Astrocyte (in vitro differentiated cells and primary cell): ENCODE measurements at regions not wholly inside any gene's neighbourhood (a gene's known extent, or its start where the extent isn't known, plus 50 kb on each side); places are given as distances from the start of the nearest gene placed in this dataset.
A peak's percentile ranks its signal among the peaks of the same experiment; 100 is the strongest.

Experiments
- DNase-seq: peaks from one replicate; pipeline ENCODE4 v3.0.0-alpha.2; 2010; ENCODE audit warnings: low read depth
- FAIRE-seq: peaks from 2 replicates; lab custom pipeline; 2011; peaks lifted over from hg19 to GRCh38; lab: Jason Lieb, UNC
- H2AFZ ChIP-seq: 2 replicates; pipeline ENCODE4 v1.6.0; 2012; ENCODE audit warnings: low read depth, low read length, inconsistent platforms
- H3K27ac ChIP-seq: 2 replicates; pipeline ENCODE4 v1.5.1; 2011; ENCODE audit warnings: low read depth, low read length, inconsistent platforms
- H3K27me3 ChIP-seq: 2 replicates; pipeline ENCODE4 v1.6.0; 2011; ENCODE audit warnings: low read length, inconsistent platforms; ENCODE audit not compliant: insufficient read depth
- H3K36me3 ChIP-seq: 2 replicates; pipeline ENCODE4 v1.5.1; 2011; ENCODE audit warnings: low read length, inconsistent platforms; ENCODE audit not compliant: insufficient read depth
- H3K4me1 ChIP-seq: 2 replicates; pipeline ENCODE4 v1.5.1; 2011; ENCODE audit warnings: low read length, inconsistent platforms; ENCODE audit not compliant: insufficient read depth
- H3K4me2 ChIP-seq: 2 replicates; pipeline ENCODE4 v1.6.0; 2012; ENCODE audit warnings: low read length, inconsistent platforms
- H3K4me3 ChIP-seq: 2 replicates; pipeline ENCODE4 v1.5.1; 2011; ENCODE audit warnings: low read depth, mild to moderate bottlenecking, low read length, inconsistent platforms; ENCODE audit not compliant: insufficient read depth
- H3K79me2 ChIP-seq: 2 replicates; pipeline ENCODE4 v1.6.0; 2012; ENCODE audit warnings: mild to moderate bottlenecking, low read length, inconsistent platforms; ENCODE audit not compliant: insufficient read depth
- H3K9ac ChIP-seq: 2 replicates; pipeline ENCODE4 v1.6.0; 2012; ENCODE audit warnings: mild to moderate bottlenecking, low read length, inconsistent platforms
- H3K9me3 ChIP-seq: 2 replicates; pipeline ENCODE4 v1.5.1; 2012; ENCODE audit warnings: low read depth, mild to moderate bottlenecking, low read length, inconsistent platforms; ENCODE audit not compliant: insufficient read depth
- H4K20me1 ChIP-seq: 2 replicates; pipeline ENCODE4 v1.6.0; 2012; ENCODE audit warnings: low read length, inconsistent platforms; ENCODE audit not compliant: insufficient read depth
- H3K27ac Mint-ChIP-seq: one replicate; pipeline ENCODE4 v1.8.0; 2021; ENCODE audit warnings: mild to moderate bottlenecking, mixed read lengths; ENCODE audit not compliant: unreplicated experiment
- H3K27me3 Mint-ChIP-seq: one replicate; pipeline ENCODE4 v1.8.0; 2021; ENCODE audit warnings: low read depth, mixed read lengths; ENCODE audit not compliant: unreplicated experiment
- H3K36me3 Mint-ChIP-seq: one replicate; pipeline ENCODE4 v1.8.0; 2021; ENCODE audit warnings: low read depth, mixed read lengths; ENCODE audit not compliant: unreplicated experiment
- H3K4me1 Mint-ChIP-seq: one replicate; pipeline ENCODE4 v1.8.0; 2021; ENCODE audit warnings: low read depth, mixed read lengths; ENCODE audit not compliant: unreplicated experiment
- H3K4me3 Mint-ChIP-seq: one replicate; pipeline ENCODE4 v1.8.0; 2021; ENCODE audit warnings: mild to moderate bottlenecking, moderate library complexity, mixed read lengths; ENCODE audit not compliant: unreplicated experiment
- H3K9me3 Mint-ChIP-seq: one replicate; pipeline ENCODE4 v1.8.0; 2021; ENCODE audit warnings: mild to moderate bottlenecking, mixed read lengths; ENCODE audit not compliant: unreplicated experiment
- CTCF ChIP-seq: IDR thresholded peaks from 2 replicates; pipeline ENCODE4 v1.5.1; 2011; ENCODE audit warnings: low read depth, mild to moderate bottlenecking, inconsistent platforms, low read length, moderate library complexity; ENCODE audit not compliant: insufficient read depth
- EZH2 ChIP-seq: IDR thresholded peaks from 2 replicates; pipeline ENCODE4 v1.6.1; 2012; ENCODE audit warnings: mild to moderate bottlenecking, low read length, inconsistent platforms; ENCODE audit not compliant: insufficient read depth

- H3K27me3 ChIP-seq = peaks cover 2% of the 10 kb centered on the region
- no peak overlapping the region for H2AFZ ChIP-seq
- no peaks in the 10 kb centered on the region for H4K20me1 ChIP-seq
- Mint-ChIP-seq H3K27me3 (peaks cover 7% of the 10 kb centered on the region), H3K4me3 (no peak overlapping the region), H3K36me3 (no peaks in the 10 kb centered on the region), H3K9me3 (no peaks in the 10 kb centered on the region), H3K27ac (no peak overlapping the region), H3K4me1 (no peaks in the 10 kb centered on the region)
- H3K79me2 ChIP-seq = no peaks in the 10 kb centered on the region
- H3K9me3 ChIP-seq = no peaks in the 10 kb centered on the region
- no peaks in the 10 kb centered on the region for H3K4me1 ChIP-seq
- no peaks in the 10 kb centered on the region for H3K36me3 ChIP-seq
- H3K4me2 ChIP-seq = no peak overlapping the region
- no peak overlapping the region for H3K9ac ChIP-seq
- DNase-seq = no peak
- no peak for FAIRE-seq
- TF ChIP-seq CTCF = no peak
- TF ChIP-seq EZH2 = no peak
- no peak overlapping the region for H3K27ac ChIP-seq
- H3K4me3 ChIP-seq = no peak overlapping the region
Measured at GRCh38 chr3:23128655-23129054, 74.5 kb upstream of the UBE2E2 start.

- no peak for DNase-seq
- no peaks in the 10 kb centered on the region for H3K4me1 ChIP-seq
- H3K27ac ChIP-seq = no peak overlapping the region
- H3K4me3 ChIP-seq = no peak overlapping the region
- TF ChIP-seq CTCF (no peak), EZH2 (no peak)
- H3K27me3 ChIP-seq = peaks cover 2% of the 10 kb centered on the region
- H3K36me3 ChIP-seq = no peaks in the 10 kb centered on the region
- H3K27ac Mint-ChIP-seq = no peak overlapping the region
- no peaks in the 10 kb centered on the region for H3K36me3 Mint-ChIP-seq
- H3K27me3 Mint-ChIP-seq = peaks cover 7% of the 10 kb centered on the region
- no peak overlapping the region for H2AFZ ChIP-seq
- no peaks in the 10 kb centered on the region for H4K20me1 ChIP-seq
- no peaks in the 10 kb centered on the region for H3K9me3 Mint-ChIP-seq
- no peaks in the 10 kb centered on the region for H3K9me3 ChIP-seq
- H3K9ac ChIP-seq = peak overlapping the region; percentile 12
- no peaks in the 10 kb centered on the region for H3K4me1 Mint-ChIP-seq
- FAIRE-seq = no peak
- no peaks in the 10 kb centered on the region for H3K79me2 ChIP-seq
- no peak overlapping the region for H3K4me3 Mint-ChIP-seq
- peak overlapping the region; percentile 45 for H3K4me2 ChIP-seq
Measured at GRCh38 chr3:23129117-23129516, 74.0 kb upstream of the UBE2E2 start.

- no peak overlapping the region for H3K27ac ChIP-seq
- no peaks in the 10 kb centered on the region for H3K27me3 ChIP-seq
- H3K4me1 ChIP-seq = no peaks in the 10 kb centered on the region
- H3K4me3 Mint-ChIP-seq = no peak overlapping the region
- no peak overlapping the region for H3K27ac Mint-ChIP-seq
- no peaks in the 10 kb centered on the region for H3K9me3 Mint-ChIP-seq
- no peaks in the 10 kb centered on the region for H3K4me1 Mint-ChIP-seq
- H3K36me3 ChIP-seq = no peaks in the 10 kb centered on the region
- H3K4me3 ChIP-seq = no peak overlapping the region
- no peak for DNase-seq
- no peak for FAIRE-seq
- H3K9ac ChIP-seq = no peak overlapping the region
- H3K79me2 ChIP-seq = no peaks in the 10 kb centered on the region
- peak overlapping the region; percentile 45 for H3K4me2 ChIP-seq
- H3K36me3 Mint-ChIP-seq = no peaks in the 10 kb centered on the region
- H3K9me3 ChIP-seq = no peaks in the 10 kb centered on the region
- H4K20me1 ChIP-seq = no peaks in the 10 kb centered on the region
- peaks cover 7% of the 10 kb centered on the region for H3K27me3 Mint-ChIP-seq
- no peak overlapping the region for H2AFZ ChIP-seq
- no peak for TF ChIP-seq EZH2
- no peak for TF ChIP-seq CTCF
Measured at GRCh38 chr3:23129817-23130216, 73.3 kb upstream of the UBE2E2 start.
